ENCODE measurements at regions not wholly inside any gene's neighbourhood (a gene's known extent, or its start where the extent isn't known, plus 50 kb on each side); places are given as distances from the start of the nearest gene placed in this dataset.

DNA sequence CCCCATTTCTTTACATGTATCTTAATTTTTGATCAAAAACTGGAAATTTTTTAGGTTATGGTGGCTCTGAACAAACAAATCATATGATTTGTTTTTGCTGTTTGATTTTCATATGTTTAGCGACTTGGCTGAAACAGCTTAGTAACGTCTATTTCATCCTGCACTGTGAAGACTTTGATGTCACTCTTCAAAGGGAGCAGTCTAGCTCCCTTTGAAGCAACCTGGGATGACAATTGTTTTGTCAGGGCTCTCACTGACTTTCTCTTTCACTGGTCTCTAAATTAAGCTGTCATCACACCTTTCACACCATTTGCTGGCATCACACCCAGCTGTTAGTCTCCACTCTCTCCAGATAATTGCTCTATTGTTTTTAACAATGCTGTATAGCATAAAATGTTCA is 896.9 kb downstream of the IGSF11 start:
- Histone ChIP-seq H3K79me2 (ENCODE audit: control insufficient read depth in 1 of 2, insufficient read depth in 2 of 2, low read length in 2 of 2) (no peaks in the 10 kb centered on the region), H3K18ac (ENCODE audit: extremely low read depth, low read length) (no peak overlapping the region), H3K36me3 (ENCODE audit: control insufficient read depth in 2 of 4, insufficient read depth in 4 of 4, low read length in 3 of 4) (no peaks in the 10 kb centered on the region), H3K4me1 (replicated peaks in 1 of 4; ENCODE audit: control insufficient read depth in 3 of 4, insufficient read depth in 4 of 4, low read length in 3 of 4) (no peaks in the 10 kb centered on the region), H3K27ac (ENCODE audit: low read depth, low read length) (no peak overlapping the region), H3K4me3 (ENCODE audit: extremely low read depth in 1 of 4, insufficient read depth in 2 of 4, low read depth in 3 of 4, low read length in 4 of 4) (no peak overlapping the region), H3K79me1 (ENCODE audit: low read depth, low read length) (no peaks in the 10 kb centered on the region), H3K23me2 (ENCODE audit: low read depth, low read length) (no peaks in the 10 kb centered on the region), H3K9me3 (ENCODE audit: insufficient read depth in 2 of 2, low read depth in 1 of 2, low read length in 1 of 2) (no peaks in the 10 kb centered on the region; a peak in 1 of 4 replicates), H3K4me2 (ENCODE audit: insufficient read depth in 1 of 2, low read depth in 2 of 2, low read length in 2 of 2) (no peak overlapping the region), H3K9ac (replicated peaks in 1 of 4; ENCODE audit: extremely low read depth in 1 of 4, low read depth in 3 of 4, low read length in 3 of 4) (no peak overlapping the region), H3K4ac (replicated peaks; ENCODE audit: insufficient read length, low read depth, low read length) (no peak overlapping the region), H2AK5ac (ENCODE audit: low read depth, low read length) (no peak overlapping the region), H2BK5ac (ENCODE audit: low read depth, low read length) (no peak overlapping the region), H4K8ac (ENCODE audit: extremely low read depth, insufficient read depth, low read length) (no peak overlapping the region), H3K14ac (ENCODE audit: insufficient read length) (no peak overlapping the region), H4K91ac (replicated peaks; ENCODE audit: insufficient read length, low read length) (no peak overlapping the region), H2BK20ac (ENCODE audit: low read length) (no peak overlapping the region), H2BK15ac (ENCODE audit: low read length) (no peak overlapping the region), H3K56ac (replicated peaks; ENCODE audit: insufficient read length, low read depth, low read length) (no peak overlapping the region), H3K23ac (ENCODE audit: insufficient read length) (no peak overlapping the region), H2AFZ (ENCODE audit: low read length) (no peak overlapping the region), H4K20me1 (replicated peaks in 1 of 2; ENCODE audit: control insufficient read depth in 1 of 2, insufficient read depth in 2 of 2, low read length in 2 of 2) (no peaks in the 10 kb centered on the region), H2BK120ac (replicated peaks; ENCODE audit: low read depth, low read length) (no peak overlapping the region), H2BK12ac (ENCODE audit: low read depth, low read length) (no peak overlapping the region), H3K27me3 (replicated peaks in 1 of 4; ENCODE audit: control insufficient read depth in 3 of 4, extremely low read depth in 1 of 4, insufficient read depth in 3 of 4, low read length in 3 of 4) (no peaks in the 10 kb centered on the region), H4K5ac (ENCODE audit: insufficient read length, low read depth, low read length) (no peak overlapping the region)
- ChIA-PET POLR2A (ENCODE audit: partially characterized antibody) (no interaction called here), CTCF (ENCODE audit: partially characterized antibody) (no interaction called here)
- no peak for FAIRE-seq
- 98% methylated on average over 2 of the region's 2 CpGs; no CpG with 5 or more reads in 1 of the 2 experiments for WGBS, 2 experiments (ENCODE audit: extremely low coverage in 1 of 2, insufficient coverage in 1 of 2, insufficient read length in 1 of 2, insufficient replicate concordance in 2 of 2, low coverage in 1 of 2, low lambda C conversion rate in 2 of 2, missing lambda C conversion rate in 1 of 2)
- no peak for DNase-seq (ENCODE audit: low read depth in 1 of 2, low spot score in 2 of 2)
- TF ChIP-seq POLR2A (IDR thresholded peaks at IDR 0.05; ENCODE audit: control extremely low read depth in 1 of 2, low read depth in 2 of 2, low read length in 2 of 2), result no peak
- TF ChIP-seq FOSL1 (IDR thresholded peaks at IDR 0.05; ENCODE audit: insufficient read depth, low read depth, low read length), result no peak
